Gastroesophageal sphincter (tissue), 4 donors: ENCODE measurements at regions not wholly inside any gene's neighbourhood (a gene's known extent, or its start where the extent isn't known, plus 50 kb on each side); places are given as distances from the start of the nearest gene placed in this dataset.

Source experiments
- ATAC-seq: fragments of 150-250 bp; one replicate; pipeline ENCODE4 v1.9.1; 2016; ENCODE audit warnings: mild to moderate bottlenecking, moderate library complexity
- H3K27ac ChIP-seq, 4 donors: fragments of 200-600 bp; sonication (generic) in 3 of 4; 1 replicate in 3 of 4; 2 replicates in 1 of 4; pipeline ENCODE4 v1.5.1; 2016 to 2019
- H3K27me3 ChIP-seq: fragments of 200-600 bp; sonication (generic); one replicate; pipeline ENCODE4 v1.5.1; 2019
- H3K36me3 ChIP-seq, 2 donors: fragments of 200-600 bp; sonication (generic); one replicate each; pipeline ENCODE4 v1.5.1; 2019; ENCODE audit warnings: control low read depth in 1 of 2
- H3K4me1 ChIP-seq, 3 donors: fragments of 200-600 bp; sonication (generic); 1 replicate in 2 of 3; 2 replicates in 1 of 3; pipeline ENCODE4 v1.5.1; 2016 to 2019; ENCODE audit warnings: control low read depth in 2 of 3
- H3K4me3 ChIP-seq, 2 donors: fragments of 200-600 bp; sonication (generic); one replicate each; pipeline ENCODE4 v1.5.1; 2019; ENCODE audit warnings: mild to moderate bottlenecking in 1 of 2, moderate library complexity in 1 of 2
- H3K9me3 ChIP-seq, 3 donors: fragments of 200-600 bp; sonication (generic); one replicate each; pipeline ENCODE4 v1.5.1; 2017 to 2019; ENCODE audit warnings: control low read depth in 2 of 3
- CTCF ChIP-seq, 4 experiments: fragments of 200-600 bp in 2 of 4; fragments of 450-650 bp in 2 of 4; sonication (generic) in 1 of 4; IDR thresholded peaks; one replicate each; pipeline ENCODE4 v1.5.1; 2017 to 2019; ENCODE audit warnings: antibody characterized with exemption in 4 of 4, mild to moderate bottlenecking in 2 of 4, moderate library complexity in 2 of 4
- EP300 ChIP-seq: sonication (generic); formaldehyde crosslinking; IDR thresholded peaks from one replicate; pipeline ENCODE4 v1.6.1; 2017; ENCODE audit warnings: antibody characterized with exemption, mild to moderate bottlenecking
- POLR2A ChIP-seq, 2 donors: fragments of 450-650 bp; IDR thresholded peaks; one replicate each; pipeline ENCODE4 v1.6.1; 2017; ENCODE audit warnings: antibody characterized with exemption in 2 of 2, mild to moderate bottlenecking in 2 of 2, moderate library complexity in 1 of 2
- POLR2AphosphoS5 ChIP-seq: sonication (generic); formaldehyde crosslinking; IDR thresholded peaks from one replicate; pipeline ENCODE4 v1.6.1; 2017; ENCODE audit warnings: antibody characterized with exemption
- WGBS, 2 donors: methylation state at CpG; one replicate each; pipeline ENCODE4 v1.1.5; 2018; ENCODE audit warnings: low coverage in 1 of 2; 5-methylcytosine and 5-hydroxymethylcytosine counted together

- Histone ChIP-seq H3K9me3 (no peaks in the 10 kb centered on the region), H3K4me1 (no peaks in the 10 kb centered on the region), H3K27me3 (no peaks in the 10 kb centered on the region), H3K4me3 (no peak overlapping the region), H3K27ac (no peak overlapping the region), H3K36me3 (no peaks in the 10 kb centered on the region)
- no peak for ATAC-seq
- no peak for TF ChIP-seq POLR2AphosphoS5
- TF ChIP-seq EP300: no peak
- TF ChIP-seq CTCF (IDR thresholded peaks at IDR 0.05): no peak
- TF ChIP-seq POLR2A (IDR thresholded peaks at IDR 0.05): no peak
- 27 to 40% methylated on average over 1 of the region's 1 CpG for WGBS, 2 donors
Measured at GRCh38 chr1:72547412-72547811, 265.1 kb upstream of the NEGR1 start.

DNA sequence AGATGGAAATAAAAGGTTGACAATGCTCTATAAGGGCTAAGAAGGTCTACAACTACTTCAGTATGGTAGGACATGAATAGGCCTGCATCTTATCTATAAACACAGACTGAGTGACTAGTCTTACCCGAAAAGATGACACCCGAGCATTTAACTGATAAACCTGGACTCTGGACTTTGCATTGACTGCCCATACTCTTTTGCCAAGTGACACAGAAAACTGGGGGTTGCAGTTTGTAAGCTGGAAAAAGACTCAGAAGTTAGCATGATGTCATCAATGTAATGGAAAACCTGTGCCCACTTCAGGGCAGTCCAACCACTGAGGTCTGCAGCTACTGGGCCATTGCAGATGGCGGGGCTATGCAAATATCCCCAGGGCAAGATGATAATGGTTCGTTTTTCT is 258.3 kb upstream of the NEGR1 start:
- H3K27me3 ChIP-seq: no peaks in the 10 kb centered on the region
- ATAC-seq: no peak
- H3K4me1 ChIP-seq: no peaks in the 10 kb centered on the region
- no peak overlapping the region for H3K27ac ChIP-seq
- no peaks in the 10 kb centered on the region for H3K36me3 ChIP-seq
- no peak for TF ChIP-seq EP300
- no peak for TF ChIP-seq POLR2AphosphoS5
- TF ChIP-seq POLR2A (IDR thresholded peaks at IDR 0.05): no peak
- no peak for TF ChIP-seq CTCF (IDR thresholded peaks at IDR 0.05)
- 80 to 92% methylated on average over 3 to 4 of the region's 4 CpGs for WGBS, 2 donors
- no peaks in the 10 kb centered on the region for H3K9me3 ChIP-seq
- no peak overlapping the region for H3K4me3 ChIP-seq

- Histone ChIP-seq H3K4me1 (no peaks in the 10 kb centered on the region), H3K4me3 (no peak overlapping the region), H3K9me3 (peaks cover 0 to 5% (median 0%) of the 10 kb centered on the region in 3 donors), H3K36me3 (no peaks in the 10 kb centered on the region), H3K27ac (no peak overlapping the region), H3K27me3 (no peaks in the 10 kb centered on the region)
- WGBS, 2 donors: 92 to 100% methylated on average over 2 of the region's 2 CpGs
- ATAC-seq: no peak
- no peak for TF ChIP-seq POLR2AphosphoS5
- TF ChIP-seq CTCF (IDR thresholded peaks at IDR 0.05): no peak
- TF ChIP-seq POLR2A (IDR thresholded peaks at IDR 0.05): no peak
- no peak for TF ChIP-seq EP300
Measured at GRCh38 chr1:72535470-72535869, 253.1 kb upstream of the NEGR1 start.

DNA sequence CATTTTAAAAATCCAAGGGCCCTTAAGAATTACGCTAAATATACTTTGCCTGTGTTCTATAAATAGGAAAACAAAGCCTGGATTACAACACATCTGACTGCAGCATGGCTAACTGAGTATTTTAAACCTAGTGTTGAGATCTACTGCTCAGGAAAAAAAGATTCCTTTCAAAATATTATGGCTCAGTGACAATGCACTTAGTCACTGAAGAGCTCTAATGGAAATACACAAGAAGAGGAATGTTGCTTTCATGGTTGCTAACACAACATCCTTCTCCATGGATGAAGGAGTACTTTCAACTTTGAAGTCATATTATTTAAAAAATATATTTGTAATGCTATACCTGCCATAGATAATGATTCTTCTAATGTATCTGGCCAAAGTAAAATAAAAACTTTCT is 248.3 kb upstream of the NEGR1 start:
- WGBS, 2 donors: 100% methylated on average over 1 of the region's 1 CpG
- ATAC-seq: no peak

More for the DNA sequence above, 248.3 kb upstream of the NEGR1 start:
- no peaks in the 10 kb centered on the region for H3K4me1 ChIP-seq
- no peaks in the 10 kb centered on the region for H3K27me3 ChIP-seq
- TF ChIP-seq CTCF (IDR thresholded peaks at IDR 0.05) (no peak), POLR2A (IDR thresholded peaks at IDR 0.05) (no peak), EP300 (no peak), POLR2AphosphoS5 (no peak)
- H3K36me3 ChIP-seq: no peaks in the 10 kb centered on the region
- no peak overlapping the region for H3K4me3 ChIP-seq
- peaks cover 0 to 10% (median 0%) of the 10 kb centered on the region in 3 donors for H3K9me3 ChIP-seq
- H3K27ac ChIP-seq: no peak overlapping the region
